Upper lobe of left lung (tissue), 4 donors: ENCODE measurements at regions not wholly inside any gene's neighbourhood (a gene's known extent, or its start where the extent isn't known, plus 50 kb on each side); places are given as distances from the start of the nearest gene placed in this dataset.

Source experiments
- EP300 ChIP-seq, 4 donors: sonication (generic); formaldehyde crosslinking; IDR thresholded peaks; one replicate each; pipeline ENCODE4 v1.5.1; 2017; ENCODE audit warnings: antibody characterized with exemption in 4 of 4, control low read depth in 2 of 4
- POLR2A ChIP-seq, 4 donors: fragments of 450-650 bp; IDR thresholded peaks; one replicate each; pipeline ENCODE4 v1.5.1; 2016 to 2017; ENCODE audit warnings: antibody characterized with exemption in 4 of 4, mild to moderate bottlenecking in 2 of 4
- POLR2AphosphoS5 ChIP-seq, 2 donors: sonication (generic); formaldehyde crosslinking; IDR thresholded peaks; one replicate each; pipeline ENCODE4 v1.5.1; 2017; ENCODE audit warnings: antibody characterized with exemption in 2 of 2
- TF ChIP-seq, protein P1 (sequence below), 6 experiments: fragments of 450-650 bp in 4 of 6; fragments of 200-600 bp in 2 of 6; sonication (generic) in 2 of 6; IDR thresholded peaks; one replicate each; pipeline ENCODE4 v1.5.1; 2016 to 2019; ENCODE audit warnings: antibody characterized with exemption in 6 of 6

GRCh38 chr5:35285435-35285834 is 55.1 kb upstream of the PRLR start:
- TF ChIP-seq POLR2A (IDR thresholded peaks at IDR 0.05) (no peak), EP300 (IDR thresholded peaks at IDR 0.05) (no peak), POLR2AphosphoS5 (IDR thresholded peaks at IDR 0.05) (no peak)
- TF ChIP-seq, protein P1, sequence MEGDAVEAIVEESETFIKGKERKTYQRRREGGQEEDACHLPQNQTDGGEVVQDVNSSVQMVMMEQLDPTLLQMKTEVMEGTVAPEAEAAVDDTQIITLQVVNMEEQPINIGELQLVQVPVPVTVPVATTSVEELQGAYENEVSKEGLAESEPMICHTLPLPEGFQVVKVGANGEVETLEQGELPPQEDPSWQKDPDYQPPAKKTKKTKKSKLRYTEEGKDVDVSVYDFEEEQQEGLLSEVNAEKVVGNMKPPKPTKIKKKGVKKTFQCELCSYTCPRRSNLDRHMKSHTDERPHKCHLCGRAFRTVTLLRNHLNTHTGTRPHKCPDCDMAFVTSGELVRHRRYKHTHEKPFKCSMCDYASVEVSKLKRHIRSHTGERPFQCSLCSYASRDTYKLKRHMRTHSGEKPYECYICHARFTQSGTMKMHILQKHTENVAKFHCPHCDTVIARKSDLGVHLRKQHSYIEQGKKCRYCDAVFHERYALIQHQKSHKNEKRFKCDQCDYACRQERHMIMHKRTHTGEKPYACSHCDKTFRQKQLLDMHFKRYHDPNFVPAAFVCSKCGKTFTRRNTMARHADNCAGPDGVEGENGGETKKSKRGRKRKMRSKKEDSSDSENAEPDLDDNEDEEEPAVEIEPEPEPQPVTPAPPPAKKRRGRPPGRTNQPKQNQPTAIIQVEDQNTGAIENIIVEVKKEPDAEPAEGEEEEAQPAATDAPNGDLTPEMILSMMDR (IDR thresholded peaks at IDR 0.05): no peak
